Lung (tissue), 11 donors: ENCODE measurements at regions not wholly inside any gene's neighbourhood (a gene's known extent, or its start where the extent isn't known, plus 50 kb on each side); places are given as distances from the start of the nearest gene placed in this dataset.

ENCODE experiments used
- ATAC-seq: fragments of 200-7000 bp; cut with Tn5 transposase; one replicate; pipeline ENCODE4 v1.9.1; 2020; ENCODE audit warnings: moderate number of reproducible peaks; ENCODE audit not compliant: insufficient read depth, low FRiP score
- DNase-seq, 3 donors: peaks; one replicate each; pipeline ENCODE4 v3.0.0-alpha.2; 2013 to 2017
- H3K27ac ChIP-seq, 2 donors: one replicate each; pipeline ENCODE4 v1.5.1; 2013; ENCODE audit warnings: mild to moderate bottlenecking in 2 of 2, moderate library complexity in 2 of 2, control low read depth in 1 of 2, inconsistent platforms in 1 of 2, low read depth in 1 of 2, low read length in 1 of 2
- H3K27me3 ChIP-seq, 3 donors: one replicate each; pipeline ENCODE4 v1.5.1; 2013; ENCODE audit warnings: low read length in 2 of 3; ENCODE audit not compliant: control insufficient read depth in 3 of 3, insufficient read depth in 3 of 3
- H3K36me3 ChIP-seq, 4 donors: one replicate each; pipeline ENCODE4 v1.5.1; 2013; ENCODE audit warnings: low read length in 4 of 4, mild to moderate bottlenecking in 1 of 4, moderate library complexity in 1 of 4; ENCODE audit not compliant: control insufficient read depth in 4 of 4, insufficient read depth in 4 of 4
- H3K4me1 ChIP-seq, 5 donors: one replicate each; pipeline ENCODE4 v1.5.1; 2013; ENCODE audit warnings: low read length in 5 of 5, mild to moderate bottlenecking in 2 of 5, moderate library complexity in 1 of 5; ENCODE audit not compliant: control insufficient read depth in 5 of 5, insufficient read depth in 5 of 5
- H3K4me3 ChIP-seq: one replicate; pipeline ENCODE4 v1.5.1; 2013; ENCODE audit warnings: mild to moderate bottlenecking, control low read depth, moderate library complexity
- H3K9ac ChIP-seq, 2 donors: one replicate each; pipeline ENCODE4 v1.5.1; 2013; ENCODE audit warnings: low read length in 2 of 2, control low read depth in 1 of 2; ENCODE audit not compliant: insufficient read depth in 1 of 2
- H3K9me3 ChIP-seq, 4 donors: one replicate each; pipeline ENCODE4 v1.5.1; 2013; ENCODE audit warnings: low read length in 3 of 4, mild to moderate bottlenecking in 1 of 4, moderate library complexity in 1 of 4; ENCODE audit not compliant: control insufficient read depth in 4 of 4, insufficient read depth in 3 of 4
- CTCF ChIP-seq: IDR thresholded peaks from 2 replicates; pipeline ENCODE4 v1.5.1; 2012; ENCODE audit warnings: mild to moderate bottlenecking; ENCODE audit errors: control extremely low read depth, extremely low read depth
- WGBS, 2 donors: extraction: QIAGEN DNeasy Blood & Tissue Kit; methylation state at CpG; one replicate each; pipeline ENCODE4 v1.1.7; 2013; 5-methylcytosine and 5-hydroxymethylcytosine counted together
- donor health status: control.
- donor health status: control.
- donor health status: Bipolar disorder and iron deficiency.
- donor health status: healthy.
- donor health status: DM: yes; HTN: yes; CAD: no.

- Histone ChIP-seq H3K4me1 (peaks cover 0 to 35% (median 3%) of the 10 kb centered on the region in 5 donors), H3K36me3 (no peaks in the 10 kb centered on the region), H3K9me3 (no peaks in the 10 kb centered on the region), H3K27me3 (no peaks in the 10 kb centered on the region), H3K27ac (no peak overlapping the region), H3K4me3 (no peak overlapping the region), H3K9ac (no peak overlapping the region)
- ATAC-seq, result no peak
- DNase-seq, result no peak
- no peak for TF ChIP-seq CTCF
- WGBS, 2 donors, result 92% methylated on average over 6 of the region's 6 CpGs
Observed at GRCh38 chr3:23078735-23079134, 124.4 kb upstream of the UBE2E2 start.

GRCh38 chr3:23079976-23080375 lies 123.2 kb upstream of the UBE2E2 start:
- DNase-seq (peak; percentile 15 to 38 (median 29)), ATAC-seq (no peak)
- Histone ChIP-seq H3K27ac (no peak overlapping the region), H3K27me3 (no peaks in the 10 kb centered on the region), H3K4me1 (peaks cover 0 to 32% (median 3%) of the 10 kb centered on the region in 5 donors), H3K36me3 (no peaks in the 10 kb centered on the region), H3K9ac (no peak overlapping the region), H3K4me3 (no peak overlapping the region), H3K9me3 (no peaks in the 10 kb centered on the region)
- WGBS, 2 donors, result 20 to 22% methylated on average over 7 of the region's 7 CpGs
- TF ChIP-seq CTCF, result no peak

- Histone ChIP-seq H3K36me3 (no peaks in the 10 kb centered on the region), H3K27ac (no peak overlapping the region), H3K4me3 (no peak overlapping the region), H3K9me3 (no peaks in the 10 kb centered on the region), H3K4me1 (peaks cover 0 to 28% (median 3%) of the 10 kb centered on the region in 5 donors), H3K9ac (no peak overlapping the region), H3K27me3 (no peaks in the 10 kb centered on the region)
- DNase-seq (no peak), ATAC-seq (no peak)
- TF ChIP-seq CTCF, result no peak
- WGBS, 2 donors, result 87 to 98% methylated on average over 4 of the region's 4 CpGs
Observed at GRCh38 chr3:23083701-23084100, 119.4 kb upstream of the UBE2E2 start.

- DNase-seq (no peak), ATAC-seq (no peak)
- TF ChIP-seq CTCF, result no peak
- H3K4me3 ChIP-seq, result no peak overlapping the region
- no peak overlapping the region for H3K27ac ChIP-seq
- H3K9ac ChIP-seq, result no peak overlapping the region
- peaks cover 0 to 28% (median 3%) of the 10 kb centered on the region in 5 donors for H3K4me1 ChIP-seq
- H3K9me3 ChIP-seq, result no peaks in the 10 kb centered on the region
- no peaks in the 10 kb centered on the region for H3K27me3 ChIP-seq
- H3K36me3 ChIP-seq, result no peaks in the 10 kb centered on the region
Observed at GRCh38 chr3:23084367-23084766, 118.8 kb upstream of the UBE2E2 start.
